Keratinocyte (primary cell): ENCODE measurements at regions not wholly inside any gene's neighbourhood (a gene's known extent, or its start where the extent isn't known, plus 50 kb on each side); places are given as distances from the start of the nearest gene placed in this dataset.

Experiments used
- EZH2 ChIP-seq: IDR thresholded peaks from one replicate; pipeline ENCODE4 v1.6.1; 2012; ENCODE audit warnings: inconsistent platforms, mild to moderate bottlenecking, low read length, moderate library complexity
- TF ChIP-seq, protein P1 (sequence below), 3 experiments: IDR thresholded peaks in 1 of 3; conservative IDR thresholded peaks in 1 of 3; optimal IDR thresholded peaks in 1 of 3; 2 replicates in 2 of 3; 3 replicates in 1 of 3; pipeline versions ENCODE3 to v1.5.1; 2011; ENCODE audit warnings: low read length in 3 of 3, mild to moderate bottlenecking in 3 of 3, moderate library complexity in 2 of 3, control low read depth in 1 of 3, inconsistent platforms in 1 of 3; ENCODE audit not compliant: insufficient read depth in 2 of 3; ENCODE audit errors: extremely low read depth in 1 of 3

DNA sequence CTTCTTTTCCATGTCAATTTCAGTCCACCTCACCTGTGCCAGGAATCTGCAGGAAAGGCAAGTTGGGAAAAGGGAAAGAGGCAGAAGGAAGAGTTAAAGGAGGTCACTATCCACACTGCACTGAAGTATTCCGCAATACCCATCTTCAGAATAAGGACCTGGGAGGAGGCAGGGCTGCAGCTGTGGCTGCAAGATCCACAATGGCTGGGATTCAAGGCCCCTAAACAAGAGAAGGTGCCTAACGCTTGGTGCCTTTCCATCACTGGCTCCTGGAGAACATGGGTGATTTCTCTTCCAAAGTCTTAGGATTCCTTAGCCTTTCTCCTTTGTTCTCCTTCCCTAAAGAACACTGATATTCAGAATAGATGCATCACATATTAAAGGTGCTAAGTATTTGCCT lies 204.0 kb downstream of the GRIN2B start:
- TF ChIP-seq, protein P1, sequence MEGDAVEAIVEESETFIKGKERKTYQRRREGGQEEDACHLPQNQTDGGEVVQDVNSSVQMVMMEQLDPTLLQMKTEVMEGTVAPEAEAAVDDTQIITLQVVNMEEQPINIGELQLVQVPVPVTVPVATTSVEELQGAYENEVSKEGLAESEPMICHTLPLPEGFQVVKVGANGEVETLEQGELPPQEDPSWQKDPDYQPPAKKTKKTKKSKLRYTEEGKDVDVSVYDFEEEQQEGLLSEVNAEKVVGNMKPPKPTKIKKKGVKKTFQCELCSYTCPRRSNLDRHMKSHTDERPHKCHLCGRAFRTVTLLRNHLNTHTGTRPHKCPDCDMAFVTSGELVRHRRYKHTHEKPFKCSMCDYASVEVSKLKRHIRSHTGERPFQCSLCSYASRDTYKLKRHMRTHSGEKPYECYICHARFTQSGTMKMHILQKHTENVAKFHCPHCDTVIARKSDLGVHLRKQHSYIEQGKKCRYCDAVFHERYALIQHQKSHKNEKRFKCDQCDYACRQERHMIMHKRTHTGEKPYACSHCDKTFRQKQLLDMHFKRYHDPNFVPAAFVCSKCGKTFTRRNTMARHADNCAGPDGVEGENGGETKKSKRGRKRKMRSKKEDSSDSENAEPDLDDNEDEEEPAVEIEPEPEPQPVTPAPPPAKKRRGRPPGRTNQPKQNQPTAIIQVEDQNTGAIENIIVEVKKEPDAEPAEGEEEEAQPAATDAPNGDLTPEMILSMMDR (optimal IDR thresholded peaks at IDR 0.05 in 1 of 3, IDR thresholded peaks at IDR 0.05 in 1 of 3, conservative IDR thresholded peaks at IDR 0.05 in 1 of 3; ENCODE audit: extremely low read depth in 1 of 3, insufficient read depth in 2 of 3, low read length in 3 of 3) = no peak
- TF ChIP-seq EZH2 = no peak
